GM18867 (cell line): ENCODE measurements at regions not wholly inside any gene's neighbourhood (a gene's known extent, or its start where the extent isn't known, plus 50 kb on each side); places are given as distances from the start of the nearest gene placed in this dataset.

ENCODE experiments used
- ATAC-seq: cut with Tn5 transposase; IDR thresholded peaks from one replicate; pipeline ENCODE4 v1.9.1; 2021; ENCODE audit warnings: mild to moderate bottlenecking, moderate library complexity; ENCODE audit not compliant: unreplicated experiment

DNA sequence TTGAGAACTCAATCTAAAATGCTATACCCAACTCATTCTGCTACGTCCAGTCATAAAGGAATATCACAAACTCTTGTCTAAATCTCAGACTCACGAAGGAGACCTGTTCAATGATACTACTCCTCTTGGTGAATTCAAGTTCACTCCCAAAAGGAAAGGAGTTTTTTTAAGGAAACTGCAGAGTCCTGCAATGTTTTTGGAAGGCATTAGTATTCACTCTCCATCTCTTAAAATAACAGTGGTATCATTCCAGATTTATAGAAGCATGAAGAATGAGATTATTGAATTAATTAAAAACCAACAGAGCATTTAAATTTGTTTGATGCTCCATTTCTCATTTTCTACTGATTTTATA, 73.4 kb downstream of the FOXD1 start:
- no peak for ATAC-seq

DNA sequence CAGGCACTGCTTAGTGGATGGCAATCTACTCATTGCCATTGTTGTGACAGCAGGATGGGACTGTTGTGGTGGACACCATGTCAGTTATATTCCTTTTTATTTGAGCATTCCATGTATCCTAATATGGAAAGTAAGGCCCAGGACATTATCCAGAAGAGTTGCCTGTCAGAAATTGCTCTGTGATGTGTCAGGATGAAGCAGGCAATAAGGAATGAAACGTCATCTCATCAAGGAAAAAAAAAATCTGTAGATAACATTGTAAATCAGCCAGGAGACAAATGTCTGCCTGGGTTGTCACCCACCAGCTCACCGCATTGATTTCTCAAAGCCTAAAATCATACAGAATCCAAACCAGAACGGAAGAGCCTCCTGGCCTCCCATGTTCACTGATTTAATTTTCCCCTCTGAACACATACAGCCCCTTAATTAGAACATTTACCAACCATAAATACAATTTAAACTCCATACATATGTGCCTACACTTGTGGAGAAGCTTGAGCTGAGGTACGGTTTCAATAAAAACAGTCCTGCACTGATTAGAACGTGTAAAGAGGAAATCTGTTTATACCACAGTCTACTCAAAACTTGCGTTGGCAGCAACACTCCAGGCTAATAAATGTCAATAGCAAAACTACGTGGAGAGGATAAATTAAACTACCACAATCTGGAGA, 73.9 kb downstream of the FOXD1 start:
- ATAC-seq, result no peak

DNA sequence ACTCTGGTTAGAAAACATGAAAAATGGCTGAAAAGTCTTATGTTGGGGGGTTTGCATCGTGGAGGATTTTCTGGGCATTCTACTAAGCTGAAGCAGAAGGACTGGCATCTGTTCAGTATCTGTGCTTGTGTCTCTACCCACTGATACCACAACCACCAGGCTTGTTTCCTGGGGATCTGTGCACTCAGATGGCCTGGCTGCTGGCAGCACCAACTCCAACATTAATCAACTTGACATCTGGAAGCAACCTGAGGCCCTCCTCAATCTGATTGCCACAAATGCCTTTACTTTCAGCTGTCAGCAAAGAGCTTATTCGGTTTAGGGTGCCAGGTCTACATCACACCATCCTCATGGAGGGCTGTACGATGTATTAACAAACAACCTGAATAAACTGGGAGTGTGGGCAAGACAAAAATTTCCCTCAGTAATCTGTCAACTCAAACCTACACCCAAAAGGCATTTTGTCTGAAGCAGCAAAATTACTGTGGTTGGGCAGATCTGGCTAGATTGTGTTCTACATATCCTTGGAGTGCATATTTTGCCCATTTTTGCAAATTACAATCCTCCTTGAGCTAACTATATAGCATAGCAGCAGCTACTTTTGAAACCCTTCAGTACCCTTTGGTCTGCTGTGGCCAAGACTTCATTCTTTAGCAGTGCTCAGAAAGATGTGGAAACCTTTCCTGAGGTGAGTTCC, 74.6 kb downstream of the FOXD1 start:
- no peak for ATAC-seq

DNA sequence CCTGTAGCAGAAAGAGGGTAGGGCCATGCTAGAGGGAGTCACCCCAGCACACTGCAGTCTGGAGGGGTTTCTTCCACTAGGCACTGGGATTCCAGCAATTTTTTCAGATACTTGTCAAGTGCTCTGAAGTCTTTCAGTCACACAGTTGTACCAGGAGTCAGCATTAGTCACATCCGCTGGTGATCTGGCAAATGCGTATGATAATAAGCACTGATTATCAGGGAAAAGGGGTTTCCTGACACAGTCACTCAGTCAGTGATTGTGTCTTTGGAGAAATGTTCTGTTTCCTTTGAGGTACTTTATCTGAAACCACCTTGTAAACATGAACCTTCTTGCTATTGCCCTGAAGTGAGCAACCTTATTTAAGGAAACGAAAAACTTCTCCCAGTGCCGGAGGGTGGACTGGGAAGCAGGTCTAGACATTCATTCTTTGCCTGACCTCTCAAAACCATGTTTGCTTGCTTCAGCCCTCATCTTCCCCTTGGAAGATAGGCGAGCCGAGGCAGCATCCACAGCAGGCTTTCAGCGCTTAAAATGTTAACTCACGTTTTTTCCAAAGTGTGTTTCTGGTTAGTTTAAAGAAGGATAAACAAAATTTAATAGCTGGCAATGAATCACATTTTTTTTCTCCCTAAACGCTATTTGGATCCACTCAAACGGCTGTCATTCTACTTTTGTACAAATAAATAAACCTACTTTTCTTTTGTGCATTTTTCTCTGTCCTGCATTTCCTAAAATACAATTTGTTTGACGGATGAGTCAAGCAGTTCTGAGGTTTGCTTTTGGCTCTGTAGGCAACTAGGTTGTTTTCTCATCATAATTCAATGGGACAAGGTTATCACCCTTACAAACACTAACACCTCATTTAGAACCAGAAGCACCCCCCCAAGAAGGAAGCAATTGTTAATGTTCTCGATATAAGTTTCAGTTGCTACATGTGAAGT, 77.7 kb downstream of the FOXD1 start:
- no peak for ATAC-seq

DNA sequence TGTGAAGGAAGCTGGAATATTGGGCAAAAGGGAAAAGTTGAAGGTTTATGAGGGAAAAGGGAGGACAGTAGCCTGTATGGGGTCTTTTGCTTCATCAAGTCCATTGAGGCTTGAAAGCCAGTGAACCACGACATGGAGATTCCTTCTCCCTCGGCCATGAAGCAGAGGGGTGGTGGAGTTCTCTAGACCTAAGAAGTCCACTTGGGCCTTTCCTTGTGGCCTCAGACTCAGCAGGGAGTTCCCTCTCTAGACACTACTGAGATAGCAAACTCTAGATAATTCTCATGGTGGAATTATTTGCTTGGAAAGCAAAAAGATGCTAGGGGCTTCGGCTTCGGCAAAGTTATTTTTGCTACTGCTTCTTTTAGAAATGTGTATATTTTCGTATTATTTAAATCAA, 78.5 kb downstream of the FOXD1 start:
- ATAC-seq, result no peak

DNA sequence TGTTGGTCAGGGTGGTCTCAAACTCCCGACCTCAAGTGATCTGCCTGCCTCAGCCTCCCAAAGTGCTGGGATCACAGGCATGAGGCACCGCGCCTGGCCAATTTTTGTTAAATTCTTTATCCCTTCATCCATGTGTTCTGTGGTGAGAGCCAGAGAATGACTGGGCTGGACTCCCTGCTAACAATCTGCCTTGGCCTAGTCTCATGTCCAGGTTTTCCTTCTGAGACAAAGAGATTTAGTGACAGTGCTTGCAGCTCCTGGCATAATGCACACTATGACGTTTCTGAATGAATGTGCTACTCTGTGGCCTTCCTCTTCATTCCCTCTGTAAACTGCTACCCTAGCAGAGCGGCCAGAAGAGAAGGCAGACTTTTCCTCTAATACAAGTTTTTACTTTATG, 79.3 kb downstream of the FOXD1 start:
- no peak for ATAC-seq

DNA sequence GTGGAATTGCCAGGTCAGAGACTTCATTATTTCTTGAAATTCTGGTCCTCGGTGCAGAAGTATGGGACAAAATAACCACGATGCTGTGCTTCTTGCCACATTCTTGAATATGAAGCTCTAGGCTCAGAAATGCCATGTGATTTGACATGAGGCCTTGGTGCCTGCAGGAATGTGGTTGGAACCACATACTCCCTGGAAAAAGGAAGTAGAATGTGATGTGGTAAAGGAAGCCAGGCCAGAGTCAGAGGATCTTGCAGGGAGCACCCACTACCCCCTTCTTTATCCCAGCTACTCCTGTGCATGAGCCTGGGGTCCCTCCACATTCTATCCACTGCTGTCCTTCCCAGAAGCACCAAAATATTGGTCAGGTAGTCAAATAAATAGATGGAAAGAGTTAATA, 80.9 kb downstream of the FOXD1 start:
- no peak for ATAC-seq

DNA sequence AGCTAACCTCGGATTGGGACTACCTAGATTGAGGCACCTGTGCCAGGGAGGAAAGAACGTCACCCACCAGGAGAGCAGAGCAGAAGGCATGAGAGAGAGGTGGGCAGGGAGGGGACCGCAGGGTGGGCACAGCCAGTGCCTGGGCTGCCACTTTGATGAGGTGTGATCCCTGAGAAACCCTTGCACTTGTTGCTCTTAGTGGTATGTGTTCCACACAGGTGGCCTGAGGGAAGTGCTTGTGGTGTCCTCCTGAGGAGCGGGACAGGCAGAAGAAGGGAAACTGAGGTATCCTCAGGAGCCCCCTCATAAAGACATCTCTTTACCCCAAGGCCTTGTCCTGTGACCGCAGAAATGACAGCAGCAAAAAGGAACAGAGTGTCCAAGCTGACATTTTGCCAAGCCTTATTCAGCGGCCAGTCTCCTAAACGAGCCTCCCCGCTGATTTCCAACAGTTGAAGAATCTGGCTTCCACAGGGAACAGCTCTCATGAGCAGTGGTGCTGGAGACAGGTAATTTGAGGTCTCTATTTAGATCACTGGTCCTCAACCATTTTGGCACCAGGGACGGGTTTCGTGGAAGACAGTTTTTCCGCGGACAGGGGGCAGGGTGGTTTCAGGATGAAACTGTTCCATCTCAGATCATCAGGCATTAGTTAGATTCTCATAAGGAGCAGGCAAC, 82.4 kb downstream of the FOXD1 start:
- ATAC-seq, result no peak

DNA sequence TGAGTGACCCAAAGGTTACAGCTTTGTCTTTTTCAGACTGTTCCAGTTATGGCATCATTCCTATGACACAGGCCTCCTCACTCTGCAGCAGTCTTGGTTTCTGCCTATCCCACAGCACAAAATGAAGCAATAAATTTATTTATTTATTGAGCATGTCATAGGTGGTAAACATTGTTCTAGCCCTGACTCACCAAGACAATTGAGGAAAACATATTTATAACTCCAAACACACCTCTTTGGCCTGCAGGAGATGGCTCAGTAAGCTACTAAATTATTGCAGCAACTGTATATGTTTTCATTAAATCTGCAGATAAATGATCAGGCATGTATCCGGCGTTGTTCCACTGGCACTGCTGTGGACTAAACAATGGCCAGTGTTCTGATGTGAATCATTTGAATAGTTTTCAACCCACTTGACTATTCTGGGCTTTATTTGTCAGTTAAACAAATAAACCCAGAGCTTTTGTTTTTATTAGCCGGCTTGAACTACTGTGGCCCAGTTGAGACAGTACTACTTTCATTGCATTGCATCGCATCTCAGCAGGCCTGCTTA, 83.2 kb downstream of the FOXD1 start:
- ATAC-seq, result no peak

DNA sequence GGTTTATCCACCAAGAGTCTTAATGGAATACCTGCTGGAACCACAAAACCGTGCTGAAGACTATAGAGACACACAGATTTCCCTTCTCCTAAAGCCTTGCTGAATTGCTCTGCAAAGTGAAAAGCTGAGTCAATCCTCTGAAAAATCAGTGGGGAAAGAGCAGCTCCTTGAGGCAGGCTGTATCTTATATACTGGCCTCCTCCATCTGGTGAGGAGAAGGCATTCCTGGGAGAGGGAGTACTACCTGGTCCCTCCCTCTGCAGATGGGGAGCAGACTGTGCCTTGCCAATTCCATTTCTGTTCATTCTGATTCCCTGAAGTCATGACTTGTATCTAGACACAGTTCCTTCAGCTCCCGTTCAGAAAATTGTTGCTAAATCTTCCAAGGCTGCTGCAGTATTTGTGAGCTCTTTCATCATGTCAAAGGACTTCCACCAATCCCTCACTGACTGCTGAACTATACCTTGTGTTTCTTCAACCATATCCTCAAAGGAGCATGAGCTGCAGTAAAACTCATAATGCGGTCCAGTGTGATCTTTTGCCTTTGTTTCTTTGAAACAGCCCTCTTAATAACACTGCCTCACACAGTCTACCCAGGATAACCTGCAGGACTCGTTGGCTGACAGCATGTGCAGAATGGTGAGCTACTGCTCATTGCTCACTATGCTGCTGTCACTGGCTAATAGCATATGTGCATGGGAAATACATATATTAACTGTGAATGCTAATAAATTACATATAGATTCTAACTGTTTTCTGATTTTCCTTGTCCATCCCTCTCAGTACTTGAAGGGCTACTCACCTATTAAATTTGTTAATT, 84.5 kb downstream of the FOXD1 start:
- no peak for ATAC-seq

DNA sequence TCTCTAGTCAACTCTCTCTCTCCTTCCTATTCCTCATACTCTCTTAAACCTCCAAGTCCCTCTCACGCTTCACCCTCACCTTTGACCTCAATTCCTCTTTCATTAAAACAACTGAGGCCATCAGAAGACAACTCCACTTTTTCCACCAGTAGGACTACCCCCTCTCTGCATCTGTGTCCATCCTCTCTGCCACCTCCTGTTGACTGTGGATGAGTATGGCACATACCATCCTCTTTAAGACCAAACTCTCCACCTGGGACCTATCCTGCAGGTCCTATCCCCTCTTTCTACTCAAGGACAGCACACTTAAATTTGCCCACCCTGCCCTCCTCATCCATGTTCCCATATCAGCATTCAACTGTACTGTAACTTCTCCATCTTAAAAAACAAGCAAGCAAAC, 89.2 kb downstream of the FOXD1 start:
- no peak for ATAC-seq

DNA sequence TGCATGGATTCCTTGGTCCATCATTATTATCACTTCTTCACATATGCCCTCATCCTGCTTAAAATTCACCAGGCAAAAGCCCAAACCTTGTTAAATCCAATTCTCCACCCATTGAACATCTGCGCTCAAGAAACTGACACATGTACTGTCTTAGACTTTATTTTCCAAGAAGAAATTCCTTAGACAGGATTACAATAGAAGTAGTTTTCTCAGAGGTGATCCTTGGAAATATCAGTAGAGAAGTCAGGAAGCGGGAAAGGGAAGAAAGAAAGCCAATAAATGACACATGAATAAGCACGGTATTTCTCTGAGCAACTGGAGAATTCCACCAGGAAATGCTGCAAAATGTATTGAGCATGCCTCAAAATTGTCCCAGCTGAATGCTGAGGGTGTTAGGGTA, 90.2 kb downstream of the FOXD1 start:
- no peak for ATAC-seq

DNA sequence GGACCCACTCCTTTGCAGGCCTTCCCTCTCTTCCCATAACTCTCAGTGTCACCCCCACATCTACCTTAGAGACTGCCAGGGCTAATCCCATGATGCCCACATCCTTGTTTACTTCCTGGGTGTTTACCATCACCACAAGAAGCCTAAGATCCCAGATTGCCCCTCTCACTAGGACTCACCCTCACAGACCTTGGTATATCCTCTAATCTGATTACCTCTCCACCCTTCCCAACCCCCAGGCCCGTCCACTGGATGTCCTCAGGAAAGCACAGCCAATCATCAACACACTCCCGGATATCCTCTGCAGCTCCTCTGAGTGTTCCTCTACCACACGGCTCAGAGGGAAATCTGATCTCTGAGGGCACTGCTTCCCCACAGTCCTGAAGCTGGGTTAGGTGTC, 91.0 kb downstream of the FOXD1 start:
- no peak for ATAC-seq

DNA sequence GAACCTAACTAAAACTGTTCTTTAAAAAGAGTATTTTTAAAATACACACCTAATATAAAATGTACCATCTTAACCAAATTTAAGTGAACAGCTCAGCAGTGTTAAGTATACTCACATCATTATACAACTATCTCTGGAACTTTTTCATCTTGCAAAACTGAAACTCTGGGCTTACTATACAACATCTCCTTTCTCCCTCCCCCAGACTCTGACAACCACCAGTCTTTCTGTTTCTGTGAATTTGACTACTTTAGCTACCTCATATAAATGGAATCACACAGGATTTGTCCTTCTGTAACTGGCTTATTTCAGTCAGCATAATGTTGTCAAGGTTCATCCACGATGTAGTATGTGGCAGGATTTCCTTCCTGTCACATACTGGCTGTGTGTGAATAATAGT, 93.5 kb downstream of the FOXD1 start:
- no peak for ATAC-seq

DNA sequence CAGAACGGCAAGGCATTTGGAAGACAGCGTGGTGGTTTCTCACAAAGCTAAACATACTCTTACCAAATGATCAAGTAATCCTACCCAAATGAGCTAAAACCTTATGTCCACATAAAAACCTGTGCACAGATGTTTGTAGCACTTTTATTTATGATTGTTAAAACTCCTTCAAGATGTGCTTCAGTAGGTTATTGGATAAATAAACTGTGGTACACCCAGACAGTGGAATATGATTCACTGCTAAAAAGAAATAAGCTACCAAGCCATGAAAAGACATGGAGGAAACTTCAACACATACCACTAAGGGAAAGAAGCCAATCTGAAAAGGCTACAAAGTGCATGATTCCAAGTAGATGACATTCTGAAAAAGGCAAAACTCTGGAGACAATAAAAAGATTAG, 94.2 kb downstream of the FOXD1 start:
- ATAC-seq, result no peak

DNA sequence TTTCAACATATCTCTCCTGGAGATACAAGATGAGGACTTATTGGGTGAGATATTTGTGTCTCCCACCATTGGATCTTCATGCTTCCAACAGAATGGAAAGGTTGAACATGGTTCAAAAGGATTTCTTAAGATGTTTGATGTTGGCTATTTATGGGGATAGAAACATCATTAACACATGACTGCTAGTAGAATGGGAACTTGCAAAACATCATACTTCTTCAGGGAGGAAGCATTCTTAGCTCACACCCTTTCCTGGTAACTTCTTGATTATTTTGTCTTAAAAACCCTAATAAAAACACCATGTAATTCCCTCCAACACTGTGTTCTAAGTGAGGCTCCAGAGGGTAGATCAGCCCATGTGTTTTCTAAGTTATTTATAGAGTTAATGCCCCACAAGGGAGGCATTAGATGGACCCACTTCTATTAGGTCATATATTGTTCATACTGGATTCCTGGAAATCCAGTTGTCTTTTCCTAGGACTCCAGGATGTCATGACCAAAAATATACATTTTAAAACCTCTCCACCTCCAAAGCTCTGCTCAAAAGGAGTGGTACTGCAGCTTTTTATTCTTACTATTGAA, 95.8 kb downstream of the FOXD1 start:
- ATAC-seq, result no peak

DNA sequence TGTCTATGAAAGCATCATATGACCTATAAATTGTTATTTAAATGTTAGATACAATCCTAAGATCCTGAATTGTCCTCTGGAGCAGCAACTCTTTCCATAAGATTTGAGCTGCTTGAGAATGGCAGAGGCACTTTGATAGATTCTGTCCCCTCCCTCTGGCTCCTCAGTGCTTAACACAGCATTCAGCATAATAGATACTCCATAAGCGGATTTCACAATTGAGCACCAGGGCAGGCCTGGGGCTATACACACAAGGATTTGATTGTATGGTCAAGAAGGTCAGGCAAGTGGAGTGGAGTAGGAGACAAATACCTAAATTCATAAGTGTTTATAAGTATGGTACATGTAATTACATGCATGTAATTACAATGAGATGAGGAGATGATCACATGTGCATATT, 96.3 kb downstream of the FOXD1 start:
- ATAC-seq, result no peak

DNA sequence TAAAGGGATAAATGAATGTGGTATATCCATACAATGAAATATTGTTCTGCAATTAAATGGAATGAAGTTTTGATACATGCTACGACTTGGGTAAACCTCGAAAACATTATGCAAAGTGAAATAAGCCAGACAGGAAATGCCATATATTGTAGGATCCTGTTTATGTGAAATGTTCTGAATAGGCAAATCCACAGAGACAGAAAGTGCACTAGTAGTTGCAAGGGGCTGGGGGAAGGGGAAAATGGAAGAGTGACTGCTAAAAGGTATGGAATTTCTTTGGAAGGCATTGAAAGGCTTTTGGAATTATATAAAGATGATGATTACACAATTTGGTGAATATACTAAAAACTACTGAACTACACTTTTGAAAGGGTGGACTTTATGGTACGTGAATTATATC, 97.0 kb downstream of the FOXD1 start:
- ATAC-seq, result no peak

DNA sequence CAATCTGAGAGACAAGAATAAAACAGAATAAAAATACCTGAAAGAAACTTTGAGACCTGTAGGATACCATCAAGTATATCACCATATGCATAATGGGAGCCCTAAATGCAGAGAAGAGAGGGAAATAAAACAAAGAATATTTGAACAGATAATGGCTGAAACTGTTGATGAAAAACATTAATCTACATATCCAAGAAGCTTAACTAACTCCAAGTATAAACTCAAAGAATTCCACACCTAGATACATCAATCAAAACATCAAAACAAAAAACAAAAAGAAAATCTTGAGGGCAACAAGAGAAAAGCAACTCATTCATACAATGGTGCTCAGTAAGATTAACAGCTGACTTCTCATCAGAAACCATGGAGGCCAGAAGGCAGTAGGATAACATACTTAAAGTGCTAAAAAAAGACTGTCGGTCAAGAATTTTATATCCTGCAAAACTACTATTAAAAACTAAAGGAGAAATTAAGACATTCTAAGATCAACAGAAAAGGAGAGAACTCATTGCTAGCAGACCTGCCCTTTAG, 101.6 kb downstream of the FOXD1 start:
- no peak for ATAC-seq

DNA sequence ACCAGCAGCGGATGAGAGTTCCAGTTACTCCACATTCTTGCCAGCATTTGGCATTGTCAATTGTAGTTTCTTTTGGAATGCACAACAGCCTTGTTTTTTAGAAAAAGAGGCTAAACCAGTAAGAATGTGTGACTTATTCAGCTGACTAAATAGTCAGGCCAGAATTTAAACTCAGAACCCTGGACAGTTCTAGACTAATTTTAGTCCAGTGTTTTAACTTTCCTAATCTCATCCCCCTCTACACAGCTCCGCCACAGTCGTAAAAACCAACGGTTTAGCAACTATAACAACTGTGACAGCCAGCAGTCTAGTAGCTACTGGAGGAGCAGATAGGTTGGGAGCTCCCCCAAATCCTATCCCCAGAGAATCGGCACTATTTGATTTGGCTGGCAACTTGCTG, 103.7 kb downstream of the FOXD1 start:
- ATAC-seq, result no peak
